GM13976 (cell line): ENCODE measurements at regions not wholly inside any gene's neighbourhood (a gene's known extent, or its start where the extent isn't known, plus 50 kb on each side); places are given as distances from the start of the nearest gene placed in this dataset.
"Not testable (repeated sequence)": the region's sequence is repeated elsewhere in the genome, so short reads cannot be mapped to it uniquely, and the experiment has no call there.

Source experiments
- DNase-seq: peaks from one replicate; pipeline ENCODE4 v3.0.0; 2012; ENCODE audit warnings: low spot score
- in situ Hi-C: fragments of 300-500 bp; cut with MboI; formaldehyde crosslinking; loops from one replicate; pipeline ENCODE4 v1.12.0; 2022; ENCODE audit warnings: low sequenced_read_pairs, mixed read lengths, inconsistent platforms; ENCODE audit not compliant: unreplicated experiment
- TF ChIP-seq, protein P1 (sequence below): IDR thresholded peaks from 2 replicates; pipeline ENCODE4 v1.5.1; 2012; ENCODE audit warnings: borderline replicate concordance, mild to moderate bottlenecking; ENCODE audit not compliant: insufficient read depth; ENCODE audit errors: extremely low read depth, missing control alignments, control extremely low read depth

DNA sequence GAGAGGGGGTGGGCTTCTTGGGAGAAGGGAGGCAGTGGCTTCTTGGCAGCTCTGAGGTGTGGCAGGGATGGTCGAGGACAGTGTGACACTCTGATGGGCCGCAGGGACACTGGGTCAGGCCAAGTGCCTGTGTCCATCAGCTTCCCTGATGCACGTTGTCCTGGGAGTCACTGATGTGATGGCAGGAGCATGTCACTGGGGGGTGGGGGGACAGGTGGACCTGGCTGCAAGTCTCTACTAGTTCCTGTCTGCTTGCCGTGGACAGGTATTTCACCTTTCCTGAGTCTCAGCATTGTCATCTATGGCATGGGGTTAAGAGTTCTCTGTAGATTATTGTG is 592.9 kb downstream of the TBC1D22A start:
- TF ChIP-seq, protein P1, sequence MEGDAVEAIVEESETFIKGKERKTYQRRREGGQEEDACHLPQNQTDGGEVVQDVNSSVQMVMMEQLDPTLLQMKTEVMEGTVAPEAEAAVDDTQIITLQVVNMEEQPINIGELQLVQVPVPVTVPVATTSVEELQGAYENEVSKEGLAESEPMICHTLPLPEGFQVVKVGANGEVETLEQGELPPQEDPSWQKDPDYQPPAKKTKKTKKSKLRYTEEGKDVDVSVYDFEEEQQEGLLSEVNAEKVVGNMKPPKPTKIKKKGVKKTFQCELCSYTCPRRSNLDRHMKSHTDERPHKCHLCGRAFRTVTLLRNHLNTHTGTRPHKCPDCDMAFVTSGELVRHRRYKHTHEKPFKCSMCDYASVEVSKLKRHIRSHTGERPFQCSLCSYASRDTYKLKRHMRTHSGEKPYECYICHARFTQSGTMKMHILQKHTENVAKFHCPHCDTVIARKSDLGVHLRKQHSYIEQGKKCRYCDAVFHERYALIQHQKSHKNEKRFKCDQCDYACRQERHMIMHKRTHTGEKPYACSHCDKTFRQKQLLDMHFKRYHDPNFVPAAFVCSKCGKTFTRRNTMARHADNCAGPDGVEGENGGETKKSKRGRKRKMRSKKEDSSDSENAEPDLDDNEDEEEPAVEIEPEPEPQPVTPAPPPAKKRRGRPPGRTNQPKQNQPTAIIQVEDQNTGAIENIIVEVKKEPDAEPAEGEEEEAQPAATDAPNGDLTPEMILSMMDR = no peak
- DNase-seq = no peak
- in situ Hi-C loops = no loop called here

DNA sequence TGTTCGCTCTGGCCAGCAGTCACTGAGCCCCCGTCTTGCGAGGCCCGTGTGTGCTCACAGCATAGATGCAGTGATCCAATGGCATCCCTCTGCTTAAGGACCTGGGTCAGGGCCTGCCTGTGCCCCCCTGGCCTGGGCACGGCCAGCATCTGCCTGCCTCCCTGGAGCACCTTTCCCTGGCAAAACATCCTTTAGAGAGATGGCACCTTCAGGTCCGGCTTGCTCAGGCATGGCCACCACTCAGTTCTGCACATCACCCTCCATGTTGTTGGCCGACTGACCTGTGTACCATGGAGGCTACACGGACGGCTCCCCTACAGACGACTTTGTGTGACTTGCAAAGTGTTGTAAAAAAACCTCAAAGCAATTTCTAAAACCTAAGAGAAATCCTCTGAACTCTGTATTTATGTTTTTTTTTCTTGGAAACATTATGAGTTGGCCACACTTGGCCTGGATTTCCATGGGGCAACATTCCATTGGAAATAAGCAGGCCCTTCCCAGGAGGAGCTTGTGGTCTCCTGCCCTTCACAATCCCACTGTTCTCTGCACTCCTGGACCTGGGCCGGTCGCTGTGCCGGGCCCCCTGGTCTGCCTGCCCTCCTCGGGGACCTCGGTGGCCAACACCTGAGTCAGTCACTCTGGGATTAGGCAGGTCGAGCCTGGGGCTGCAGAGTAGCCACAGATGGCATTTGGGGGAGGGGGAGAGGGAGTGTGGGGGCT is 592.4 kb downstream of the TBC1D22A start:
- TF ChIP-seq, protein P1 = no peak
- in situ Hi-C loops = no loop called here
- DNase-seq = no peak

DNA sequence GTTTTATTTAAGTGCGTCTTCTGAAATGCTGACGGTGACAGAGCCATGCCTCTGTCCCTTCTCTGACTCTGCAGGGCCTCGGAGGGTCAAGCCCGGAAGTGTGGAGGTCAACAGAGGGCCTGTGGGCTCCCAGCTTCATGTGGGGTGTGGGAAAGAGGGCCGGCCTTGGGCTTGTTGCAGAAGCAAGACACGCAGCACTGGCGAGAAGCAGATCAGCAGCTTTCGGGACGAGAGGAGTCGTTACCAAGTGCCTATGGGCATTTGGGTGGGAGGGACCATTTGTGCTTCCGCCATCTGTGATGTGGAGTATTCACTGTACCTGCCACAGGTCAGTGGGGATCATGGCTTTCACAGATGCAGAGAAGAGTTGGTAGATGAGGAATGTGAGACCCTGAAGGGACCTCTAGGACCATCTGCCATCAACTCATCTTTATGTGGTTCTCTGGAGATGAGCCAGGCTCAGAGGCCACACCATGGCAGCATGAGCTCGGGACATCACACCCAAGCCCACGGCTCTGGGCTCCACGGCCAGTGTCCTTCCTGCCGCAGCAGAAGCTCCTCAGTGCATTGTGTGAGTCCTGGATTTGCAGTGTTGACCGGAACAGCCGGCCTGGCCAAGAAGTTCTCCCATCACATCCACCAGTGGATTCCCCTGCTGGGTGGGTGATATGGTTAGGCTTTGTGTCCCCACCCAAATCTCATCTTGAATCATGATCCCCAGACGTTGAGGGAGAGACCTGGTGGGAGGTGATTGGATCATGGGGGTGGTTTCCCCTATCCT is 590.7 kb downstream of the TBC1D22A start:
- TF ChIP-seq, protein P1 = no peak
- DNase-seq = no peak
- in situ Hi-C loops = no loop called here

DNA sequence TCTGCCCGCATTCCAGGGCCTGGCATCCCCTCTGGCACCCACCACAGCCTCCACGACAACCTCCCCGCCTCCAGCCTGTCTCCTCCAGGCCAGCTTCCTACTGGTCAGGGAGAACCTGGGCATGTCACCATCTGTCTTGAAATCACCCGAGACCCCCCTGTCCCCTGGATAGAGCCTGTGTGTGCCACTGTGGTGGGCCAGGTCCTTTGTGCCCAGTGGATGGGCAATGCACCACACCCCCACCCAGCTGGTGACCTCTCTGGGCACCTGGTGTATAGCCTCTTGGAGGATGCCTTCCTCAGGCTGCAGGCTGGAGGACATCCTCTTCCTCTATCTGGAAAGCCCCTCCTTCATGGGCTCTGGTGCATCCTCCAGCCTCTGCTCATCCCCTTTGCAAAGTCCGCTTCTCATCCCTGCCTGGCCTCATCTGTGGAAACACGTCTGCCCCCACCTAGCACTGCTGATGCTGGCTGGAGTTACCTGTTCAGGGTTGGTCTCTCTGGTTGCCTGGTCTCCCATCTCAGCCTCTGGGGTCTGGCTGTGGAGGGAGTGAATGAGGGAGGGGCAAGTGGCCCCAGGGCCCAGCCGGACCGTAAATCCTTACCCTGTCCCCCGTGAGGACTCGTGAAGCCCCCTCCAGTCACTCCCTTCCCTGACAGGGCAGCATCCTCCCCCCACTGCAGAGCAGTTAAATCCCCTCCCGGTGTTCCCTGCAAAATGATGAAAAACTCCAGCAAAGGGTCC is 589.6 kb downstream of the TBC1D22A start:
- DNase-seq = no peak
- TF ChIP-seq, protein P1 = no peak
- in situ Hi-C loops = no loop called here

DNA sequence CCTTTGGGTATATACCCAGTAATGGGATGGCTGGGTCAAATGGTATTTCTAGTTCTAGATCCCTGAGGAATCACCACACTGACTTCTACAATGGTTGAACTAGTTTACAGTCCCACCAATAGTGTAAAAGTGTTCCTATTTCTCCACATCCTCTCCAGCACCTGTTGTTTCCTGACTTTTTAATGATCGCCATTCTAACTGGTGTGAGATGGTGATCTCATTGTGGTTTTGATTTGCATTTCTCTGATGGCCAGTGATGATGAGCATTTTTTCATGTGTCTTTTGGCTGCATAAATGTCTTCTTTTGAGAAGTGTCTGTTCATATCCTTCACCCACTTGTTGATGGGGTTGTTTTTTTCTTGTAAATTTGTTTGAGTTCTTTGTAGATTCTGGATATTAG is 583.8 kb downstream of the TBC1D22A start:
- DNase-seq, in situ Hi-C loops: not testable (repeated sequence)

DNA sequence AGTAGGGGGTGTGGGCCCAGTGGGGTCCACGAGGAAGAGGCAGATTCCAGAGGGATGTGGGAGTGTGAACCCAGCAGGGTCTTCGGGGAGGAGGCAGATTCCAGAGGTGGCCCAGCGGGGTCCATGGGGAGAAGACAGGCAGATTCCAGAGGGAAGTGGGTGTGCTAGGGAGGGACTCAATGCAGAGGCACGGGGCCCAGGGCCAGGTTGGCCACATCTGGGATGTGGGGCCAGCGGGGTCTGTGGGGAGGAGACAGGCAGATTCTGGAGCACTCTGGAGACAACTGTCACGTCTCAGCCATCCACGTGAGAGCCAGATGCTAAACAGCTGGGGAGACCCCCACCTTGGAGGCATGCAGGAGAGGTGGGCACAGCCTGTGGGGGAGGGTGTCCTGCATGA is 582.6 kb downstream of the TBC1D22A start:
- in situ Hi-C loops = no loop called here
- TF ChIP-seq, protein P1 = no peak
- no peak for DNase-seq

DNA sequence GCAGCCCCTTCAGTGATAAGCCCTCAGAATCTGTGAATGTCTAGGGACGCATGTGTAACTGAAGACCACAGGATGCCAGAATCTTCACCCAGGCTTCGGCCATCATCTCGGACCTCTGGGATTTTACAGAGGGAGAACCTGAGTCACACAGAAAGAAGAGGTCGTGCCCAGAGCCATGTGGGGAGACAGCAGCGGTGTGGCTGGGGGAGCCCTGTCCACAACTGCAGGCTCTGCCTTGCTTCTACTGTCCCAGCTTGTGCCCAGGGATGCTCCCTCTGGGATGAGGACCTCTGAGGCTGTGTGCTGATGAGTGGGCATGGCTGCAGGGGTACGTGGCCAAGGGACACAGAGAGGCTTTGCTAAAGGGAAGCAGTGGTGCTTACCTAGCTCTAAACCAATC is 582.0 kb downstream of the TBC1D22A start:
- in situ Hi-C loops = no loop called here
- TF ChIP-seq, protein P1 = no peak
- DNase-seq = no peak
